NB4 (cell line): ENCODE measurements at regions not wholly inside any gene's neighbourhood (a gene's known extent, or its start where the extent isn't known, plus 50 kb on each side); places are given as distances from the start of the nearest gene placed in this dataset.

Experiments
- CTCF ChIP-seq: IDR thresholded peaks from one replicate; pipeline ENCODE4 v1.5.1; 2012; ENCODE audit warnings: low read depth, low read length
- MAX ChIP-seq: IDR thresholded peaks from 2 replicates; pipeline ENCODE4 v1.6.1; 2011; ENCODE audit warnings: low read depth, low read length
- MYC ChIP-seq: IDR thresholded peaks from 2 replicates; pipeline ENCODE4 v1.6.1; 2011; ENCODE audit warnings: low read depth, low read length
- POLR2A ChIP-seq: IDR thresholded peaks from 2 replicates; pipeline ENCODE4 v1.6.1; 2011; ENCODE audit warnings: mild to moderate bottlenecking; ENCODE audit not compliant: insufficient read length; ENCODE audit errors: extremely low read depth

GRCh38 chr4:96955226-96955625 is 1115.3 kb downstream of the PDHA2 start:
- TF ChIP-seq POLR2A = no peak
- no peak for TF ChIP-seq CTCF
- no peak for TF ChIP-seq MYC
- TF ChIP-seq MAX = no peak
